Raji (cell line): ENCODE measurements at regions not wholly inside any gene's neighbourhood (a gene's known extent, or its start where the extent isn't known, plus 50 kb on each side); places are given as distances from the start of the nearest gene placed in this dataset.

Source experiments
- POLR2A ChIP-seq: IDR thresholded peaks from 2 replicates; pipeline ENCODE4 v1.6.1; 2011; ENCODE audit warnings: low read depth, low read length, control low read depth; ENCODE audit not compliant: insufficient read depth

DNA sequence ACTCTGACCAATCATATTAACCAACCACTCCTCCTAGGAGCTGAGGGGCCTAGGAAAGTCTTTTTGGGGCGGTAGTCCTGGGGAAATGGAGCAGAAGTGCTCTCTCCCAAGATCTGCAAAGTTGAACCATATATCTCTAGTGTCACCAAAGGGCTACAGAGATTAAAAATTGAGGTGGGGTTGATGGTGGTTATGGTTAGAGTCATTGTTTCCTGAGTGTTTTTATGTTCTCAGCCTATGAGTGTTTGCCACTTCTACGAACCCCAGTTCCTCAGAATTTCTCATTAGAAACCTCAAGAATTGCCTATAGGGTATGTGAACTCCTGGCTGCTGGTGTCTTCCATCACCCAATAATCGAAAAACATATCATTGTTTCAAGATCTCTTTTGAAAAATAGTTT lies 217.8 kb downstream of the CDRT15L2 start:
- no peak for TF ChIP-seq POLR2A

DNA sequence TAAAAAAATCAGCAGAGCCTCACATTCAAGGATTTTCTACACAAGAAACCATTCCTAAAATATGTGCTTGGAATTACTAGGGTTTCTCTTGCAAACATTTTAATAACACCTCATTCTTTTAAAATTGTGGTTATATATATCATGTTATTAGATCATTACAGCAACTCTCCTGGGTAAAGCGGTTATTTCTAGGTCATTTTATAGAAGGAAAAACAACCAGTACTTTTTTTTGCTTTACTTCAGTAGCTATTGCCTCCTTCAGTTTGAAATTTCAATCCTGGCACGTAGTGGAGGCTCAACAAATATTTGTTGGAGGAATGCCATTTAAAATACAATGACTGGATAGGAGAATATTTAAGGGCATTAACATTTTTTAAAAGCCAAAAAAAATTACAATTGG lies 220.6 kb downstream of the CDRT15L2 start:
- TF ChIP-seq POLR2A: no peak

DNA sequence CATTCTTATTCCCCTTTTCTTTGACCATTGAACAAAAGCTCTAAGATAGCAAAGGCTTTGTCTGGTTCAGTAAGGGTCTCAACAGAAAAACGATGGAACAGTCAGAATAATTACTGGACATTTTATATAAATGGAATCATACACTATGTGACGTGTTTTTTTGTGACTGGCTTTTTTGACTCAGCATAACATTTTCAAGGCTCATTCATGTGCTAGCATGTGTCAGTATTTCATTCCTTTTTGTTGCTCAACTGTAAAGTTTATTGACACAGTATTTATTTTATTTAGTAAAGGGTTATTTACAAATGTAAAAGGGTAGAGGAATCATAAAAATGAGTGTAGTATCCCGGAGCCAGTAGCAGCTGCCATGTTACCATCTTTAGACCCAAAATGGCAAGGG lies 226.2 kb downstream of the CDRT15L2 start:
- no peak for TF ChIP-seq POLR2A

DNA sequence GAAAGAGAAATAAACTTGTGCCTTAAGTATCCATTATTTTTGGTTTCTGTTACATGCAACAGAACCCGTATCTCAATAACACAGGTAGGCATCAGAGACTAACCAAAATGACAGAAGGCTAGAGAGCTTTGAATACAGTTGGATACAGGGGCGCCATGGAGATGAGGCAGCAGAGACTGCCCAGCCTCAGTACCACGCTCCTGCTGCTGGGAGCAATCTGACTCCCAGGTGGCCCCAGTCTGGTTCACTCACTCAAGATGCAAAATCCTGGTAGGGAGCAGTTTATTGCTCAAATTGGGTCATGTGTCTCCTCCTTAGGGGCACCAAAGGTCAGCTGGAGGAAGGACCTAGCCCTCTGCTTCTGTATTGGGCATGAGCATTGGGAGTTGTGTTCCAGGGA lies 218.9 kb downstream of the USP22 start:
- no peak for TF ChIP-seq POLR2A

DNA sequence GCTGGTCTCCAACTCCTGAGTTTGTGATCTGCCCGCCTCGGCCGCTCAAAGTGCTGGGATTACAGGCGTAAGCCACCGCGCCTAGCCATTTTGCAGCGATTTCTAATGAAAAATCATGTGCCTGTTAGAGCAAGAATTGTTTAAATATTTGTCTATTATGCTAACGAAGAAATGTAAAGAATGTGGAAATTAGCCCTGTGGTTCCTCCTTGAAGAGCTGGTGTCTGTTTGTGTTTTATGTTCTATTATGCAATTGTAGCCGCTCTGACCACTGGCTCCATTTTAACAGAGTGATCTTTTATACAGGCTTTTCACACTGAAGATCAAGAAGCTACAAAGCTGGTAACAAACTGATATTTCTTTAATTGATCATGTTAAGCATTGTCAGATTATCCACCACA lies 217.3 kb downstream of the USP22 start:
- no peak for TF ChIP-seq POLR2A

DNA sequence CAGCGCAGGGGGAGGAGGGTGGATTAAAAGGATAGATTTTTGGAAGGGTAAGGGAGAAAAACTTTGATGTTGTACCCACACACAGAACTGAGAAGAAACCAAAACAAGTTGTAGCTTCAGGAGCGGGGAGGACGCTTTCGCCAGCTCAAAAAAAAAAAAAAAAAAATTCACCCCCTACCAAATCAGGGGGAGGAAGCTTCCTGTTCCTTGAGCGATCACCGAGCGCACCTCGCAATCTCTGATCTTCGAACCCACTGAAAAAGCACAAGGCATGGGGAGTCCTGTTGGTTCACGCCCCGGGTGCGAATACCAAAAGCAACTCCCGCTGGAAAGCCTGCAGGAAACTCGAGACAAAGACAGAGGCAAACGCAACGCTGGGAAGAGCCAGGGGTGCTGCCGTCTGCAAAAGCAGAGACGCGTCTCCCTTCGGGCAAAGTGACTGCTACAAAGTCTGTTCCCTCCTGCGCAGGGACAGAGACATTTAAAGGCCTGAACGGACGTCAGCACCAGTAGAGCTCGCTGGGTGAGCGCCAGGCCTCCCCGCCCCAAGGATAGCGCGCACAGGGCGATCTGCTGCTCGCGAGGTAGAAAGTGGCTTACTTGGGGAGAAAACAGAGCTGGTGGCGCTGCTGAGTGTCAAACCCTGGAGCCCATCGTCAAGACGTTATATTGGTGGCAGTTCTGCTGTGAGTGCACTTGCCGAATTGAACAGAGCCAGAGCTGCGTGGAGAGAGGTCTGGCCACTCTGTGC lies 190.4 kb downstream of the USP22 start:
- no peak for TF ChIP-seq POLR2A

DNA sequence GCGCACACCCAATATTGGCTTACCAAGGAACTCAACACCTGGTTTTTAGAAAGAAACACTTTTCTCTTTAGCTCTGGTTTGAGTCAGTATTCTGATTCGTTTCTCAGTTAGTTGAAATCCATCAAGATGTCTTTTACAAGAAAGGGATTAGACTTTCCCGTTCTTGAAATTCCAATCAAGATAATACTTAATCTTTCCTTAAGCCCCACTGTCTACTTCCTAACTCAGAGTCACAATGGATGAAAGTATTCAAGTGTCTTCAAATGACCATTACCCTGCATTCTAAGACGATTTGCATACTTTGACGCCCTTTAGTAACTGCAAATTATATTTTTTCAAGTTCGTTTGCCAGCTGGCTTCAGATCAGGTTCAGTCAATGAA lies 189.8 kb downstream of the USP22 start:
- TF ChIP-seq POLR2A: no peak

DNA sequence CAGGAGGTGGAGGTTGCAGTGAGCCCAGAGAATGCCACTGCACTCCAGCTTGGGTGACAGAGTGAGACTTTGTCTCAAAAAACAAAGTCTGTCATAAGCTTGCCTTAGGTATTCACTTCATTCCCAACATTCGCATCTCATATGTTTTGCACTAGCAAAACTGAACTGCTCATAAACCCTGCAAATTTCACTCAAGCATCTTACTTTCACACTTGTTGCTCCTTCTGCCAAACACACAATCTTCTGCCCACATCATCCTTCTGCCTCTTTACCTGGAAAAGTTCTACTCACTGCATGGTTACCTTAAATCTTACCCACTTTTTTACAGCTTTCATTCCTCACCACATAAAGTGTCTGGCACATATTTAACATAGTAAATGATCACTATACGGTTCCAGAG lies 152.5 kb downstream of the USP22 start:
- no peak for TF ChIP-seq POLR2A

DNA sequence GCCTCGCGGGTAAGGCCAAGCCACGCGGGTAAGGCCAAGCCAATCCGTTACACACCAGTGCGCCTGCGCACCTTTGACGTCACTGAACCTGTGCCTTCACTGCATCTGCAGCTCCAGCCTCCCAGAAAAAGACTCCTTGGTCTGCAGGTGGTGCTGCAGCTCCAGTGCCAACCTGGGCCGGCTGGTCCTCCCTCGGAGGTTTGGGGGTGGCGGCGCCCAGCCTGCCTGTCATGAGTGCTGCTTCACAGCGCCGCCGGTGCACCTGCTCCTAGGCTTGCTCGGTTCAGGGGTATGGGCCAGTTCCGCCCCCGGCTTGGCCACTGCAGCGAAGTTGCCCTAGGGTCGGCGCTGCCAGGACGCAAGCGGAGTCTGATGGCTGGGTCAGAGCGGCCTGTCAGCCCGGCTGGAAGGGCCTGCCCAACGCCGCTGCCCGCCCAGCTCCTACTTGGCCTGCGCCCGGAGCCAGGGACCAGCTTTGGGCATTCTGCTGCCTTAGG lies 146.6 kb downstream of the USP22 start:
- TF ChIP-seq POLR2A: no peak

DNA sequence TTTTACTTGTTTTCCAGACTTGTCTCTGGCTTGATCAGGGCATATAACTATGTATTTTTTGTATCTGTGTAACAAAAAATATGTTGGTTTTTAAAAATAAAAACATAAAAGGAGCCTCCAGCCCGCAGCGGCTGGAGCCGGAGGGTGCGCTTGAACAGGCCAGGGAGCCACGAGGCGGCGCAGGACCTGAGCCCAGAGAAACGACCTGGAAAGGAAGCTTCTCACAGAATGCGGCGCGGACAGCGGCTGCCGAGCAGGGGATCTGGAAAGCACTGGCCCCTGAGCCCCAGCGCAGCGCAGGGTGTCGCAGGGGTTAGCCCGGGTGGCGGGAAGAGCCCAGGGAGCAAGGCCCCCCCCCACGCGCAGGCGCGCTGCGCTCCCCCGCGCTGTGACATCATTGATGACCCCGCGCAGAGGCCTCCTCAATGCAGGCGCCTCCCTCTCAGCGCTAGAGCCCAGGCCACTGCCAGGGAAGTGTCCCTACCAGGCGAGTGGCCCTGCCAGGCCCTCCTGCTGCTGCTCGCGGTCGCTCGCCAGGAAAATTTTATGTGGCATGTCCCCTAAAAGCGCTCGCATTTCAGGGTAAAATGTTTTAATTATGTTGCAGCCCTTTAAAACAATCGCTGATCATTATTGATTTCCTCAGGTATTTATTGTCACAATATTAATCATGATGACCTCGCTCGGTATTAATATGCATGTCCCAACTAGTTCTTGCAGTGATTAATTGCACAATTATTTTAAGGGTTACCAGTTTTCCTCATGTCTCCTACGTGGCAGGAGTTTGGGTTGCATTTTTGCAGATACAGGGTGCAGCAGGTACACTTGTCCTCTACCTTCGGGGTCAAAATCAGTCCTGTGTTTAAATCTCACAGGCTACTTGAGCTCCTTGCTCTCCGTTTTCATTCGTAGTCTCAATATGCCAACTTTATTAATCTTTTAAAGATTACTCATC lies 134.2 kb downstream of the USP22 start:
- peak; percentile 27; the same call in 1 of the 2 replicates for TF ChIP-seq POLR2A

DNA sequence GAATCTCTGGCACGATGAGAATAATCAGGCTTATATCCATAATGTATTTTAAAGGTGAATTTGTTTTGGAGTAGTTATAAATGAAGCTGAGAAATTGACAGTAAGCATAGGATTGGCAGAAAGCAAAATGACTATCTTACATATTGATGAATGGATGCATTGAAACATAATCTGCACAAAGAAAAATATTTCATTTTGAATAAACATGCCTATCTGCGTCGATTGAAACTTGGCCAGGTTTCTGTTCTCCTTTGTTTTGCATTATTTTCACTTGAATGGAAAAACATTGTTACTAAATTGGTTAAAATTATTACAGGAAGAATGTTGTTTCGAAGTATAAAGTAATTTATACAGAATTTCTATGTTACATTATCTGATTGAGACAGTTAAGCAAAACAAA lies 128.2 kb downstream of the USP22 start:
- no peak for TF ChIP-seq POLR2A

DNA sequence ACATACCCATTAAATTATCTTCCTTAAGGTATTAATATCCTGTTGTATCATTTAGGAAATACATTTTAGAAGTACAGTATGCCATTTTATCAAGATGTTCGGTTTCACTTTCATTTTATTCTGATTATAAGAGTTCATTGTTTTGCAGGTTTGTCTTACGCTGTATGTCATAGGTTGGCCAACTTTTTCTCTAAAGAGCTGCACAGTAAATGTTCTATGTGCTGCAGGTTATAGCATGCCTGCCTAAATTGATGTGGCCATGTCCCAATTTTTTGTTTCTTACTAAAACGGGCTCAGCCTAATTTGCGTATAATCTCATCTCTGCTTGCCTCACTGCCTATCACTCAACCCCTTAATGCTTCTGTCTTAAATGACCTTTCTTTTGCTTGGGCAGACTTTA lies 126.4 kb downstream of the USP22 start:
- TF ChIP-seq POLR2A: no peak

DNA sequence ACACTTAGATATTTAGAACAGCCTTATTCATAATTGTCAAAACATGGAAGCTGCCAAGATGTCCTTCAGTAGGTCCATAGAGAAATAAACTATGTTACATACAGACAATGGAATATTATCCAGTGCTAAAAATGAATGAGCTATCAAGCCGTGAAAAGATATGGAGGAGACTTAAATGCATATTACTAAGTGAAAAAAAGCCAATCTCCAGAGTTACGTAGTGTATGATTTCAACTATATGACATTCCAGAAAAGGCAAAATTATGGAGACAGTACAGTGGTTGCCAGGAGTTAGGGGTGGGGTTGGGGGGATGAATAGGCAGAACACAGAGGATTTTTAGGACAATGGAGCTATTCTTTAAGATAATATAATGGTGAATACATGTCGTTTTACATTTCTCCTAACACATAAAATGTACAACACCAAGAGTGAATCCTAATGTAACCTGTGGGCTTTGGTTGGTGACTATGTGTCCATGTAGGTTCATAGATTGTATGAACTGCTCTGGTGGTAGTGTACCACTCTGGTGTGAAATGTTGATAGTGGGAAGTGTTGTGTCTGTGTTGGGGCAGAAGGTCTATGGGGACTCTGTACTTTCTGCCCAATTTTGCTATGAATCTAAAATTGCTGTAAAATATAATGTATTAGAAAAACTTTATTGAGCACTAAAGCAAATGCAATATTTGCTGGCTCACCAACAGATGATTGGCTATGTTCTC lies 122.6 kb downstream of the USP22 start:
- TF ChIP-seq POLR2A: no peak

DNA sequence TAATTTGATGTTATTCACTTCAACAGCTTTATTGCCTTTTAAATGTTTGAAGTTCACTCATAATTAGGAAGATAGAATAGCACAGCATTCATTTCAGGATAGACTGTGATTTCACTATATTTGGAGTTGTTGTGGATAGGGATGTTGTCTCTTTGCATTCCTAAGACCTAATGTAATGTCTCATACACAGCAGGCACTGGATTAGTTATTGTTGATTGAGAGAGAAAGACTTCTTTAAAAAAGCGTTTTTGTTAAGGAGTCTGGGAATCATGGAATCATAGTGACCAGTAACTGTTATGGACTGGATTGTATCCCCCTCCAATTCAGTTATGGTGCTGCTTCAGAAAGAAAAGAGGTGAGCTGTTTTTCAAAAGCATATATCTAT lies 122.0 kb downstream of the USP22 start:
- no peak for TF ChIP-seq POLR2A

DNA sequence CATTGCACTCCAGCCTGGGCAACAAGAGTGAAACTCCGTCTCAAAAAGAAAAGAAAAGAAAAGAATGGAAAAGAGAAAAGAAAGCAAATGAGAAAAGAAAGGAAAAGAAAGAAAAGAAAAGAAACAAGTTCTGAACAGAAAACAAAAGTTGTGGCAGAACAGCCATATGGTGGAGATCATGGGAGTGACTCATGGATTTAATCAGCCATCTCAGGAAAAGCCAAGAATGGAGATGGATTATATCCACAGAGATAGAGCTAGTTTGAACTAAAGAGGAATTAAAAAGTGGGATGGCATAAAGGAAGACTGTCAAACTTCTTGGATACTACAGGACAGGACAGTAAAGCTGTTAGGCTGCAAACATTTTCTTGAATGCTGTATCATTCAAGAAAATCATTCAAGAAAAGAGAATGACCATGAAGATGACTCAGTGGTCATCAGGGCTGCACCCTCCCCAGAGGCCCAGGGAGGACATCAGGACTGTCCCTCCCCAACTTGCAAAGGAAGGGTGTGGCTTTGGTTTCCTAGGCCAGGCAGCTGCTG lies 120.6 kb downstream of the USP22 start:
- TF ChIP-seq POLR2A: no peak
